GM21529 (cell line): ENCODE measurements at regions not wholly inside any gene's neighbourhood (a gene's known extent, or its start where the extent isn't known, plus 50 kb on each side); places are given as distances from the start of the nearest gene placed in this dataset.

ENCODE experiments used
- ATAC-seq: cut with Tn5 transposase; IDR thresholded peaks from one replicate; pipeline ENCODE4 v1.9.1; 2021; ENCODE audit not compliant: unreplicated experiment

DNA sequence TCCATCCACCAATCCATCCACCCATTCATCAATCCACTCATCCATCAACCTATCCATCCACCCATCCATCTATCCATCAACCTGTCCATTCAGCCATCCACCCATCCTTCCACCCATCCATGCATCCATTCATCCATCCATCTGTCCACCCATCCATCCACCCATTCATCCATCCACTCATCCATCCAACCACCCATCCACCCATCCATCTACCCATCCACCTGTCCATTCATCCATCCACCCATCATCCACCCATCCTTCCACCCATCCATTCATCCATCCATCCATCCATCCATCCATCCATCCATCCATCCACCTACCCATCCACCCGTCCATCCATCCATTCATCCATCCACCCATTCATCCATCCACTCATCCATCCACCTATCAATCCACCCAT, 195.8 kb downstream of the NXNL2 start:
- ATAC-seq = no peak

DNA sequence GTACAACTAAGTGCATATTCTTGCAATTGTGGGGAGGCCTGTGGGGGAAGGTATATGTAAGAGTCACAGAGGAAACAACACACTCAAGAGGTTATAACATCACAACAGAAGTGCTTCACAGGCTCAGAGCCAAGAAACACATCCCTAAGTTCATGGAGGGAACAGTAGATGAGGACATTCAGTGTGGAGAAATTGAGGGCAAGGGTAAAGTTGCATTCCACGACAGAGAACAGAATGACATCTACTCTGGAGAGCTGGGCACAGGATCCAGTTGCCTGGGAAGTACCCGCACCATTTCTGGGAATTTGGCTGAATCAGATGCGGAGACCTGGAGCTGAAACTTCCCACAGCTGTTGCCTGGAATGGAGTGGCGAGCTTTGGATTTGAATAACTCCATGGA, 197.2 kb downstream of the NXNL2 start:
- no peak for ATAC-seq

DNA sequence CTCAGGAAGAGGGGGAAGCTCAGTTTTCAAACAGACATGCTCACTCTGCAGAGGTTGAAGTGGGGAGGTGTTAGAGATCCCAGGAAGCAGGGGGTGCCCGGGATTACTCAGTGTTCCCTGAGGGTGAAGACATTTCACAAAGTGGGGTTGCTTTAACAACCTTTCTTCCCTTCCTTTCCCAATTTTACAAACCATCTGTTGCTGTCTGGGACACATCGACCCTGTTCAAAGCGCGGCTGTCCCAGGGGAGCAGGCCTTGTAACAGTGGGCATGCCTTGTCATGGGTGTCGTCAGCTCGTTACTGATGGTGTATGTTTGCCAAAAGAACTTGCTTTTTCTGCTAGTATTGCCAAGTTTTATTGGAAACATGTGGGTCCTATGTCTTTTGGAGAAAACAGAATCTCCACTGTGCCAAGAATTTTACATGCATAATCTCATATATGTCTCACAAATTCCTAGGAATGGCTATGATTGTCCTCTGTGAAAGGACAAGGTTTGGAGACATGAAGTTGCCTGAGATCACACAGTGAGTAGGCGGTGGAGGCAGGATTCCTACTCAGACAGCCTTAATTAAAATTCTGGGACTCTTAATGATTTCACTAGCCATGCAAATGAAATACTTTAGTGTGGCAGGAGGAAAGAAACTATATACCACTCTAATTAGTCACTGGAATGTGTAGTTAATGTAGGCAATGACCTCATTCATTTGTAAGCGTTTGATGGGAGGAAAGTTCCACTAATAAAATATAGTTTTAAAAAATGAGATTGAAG, 198.9 kb downstream of the NXNL2 start:
- no peak for ATAC-seq

DNA sequence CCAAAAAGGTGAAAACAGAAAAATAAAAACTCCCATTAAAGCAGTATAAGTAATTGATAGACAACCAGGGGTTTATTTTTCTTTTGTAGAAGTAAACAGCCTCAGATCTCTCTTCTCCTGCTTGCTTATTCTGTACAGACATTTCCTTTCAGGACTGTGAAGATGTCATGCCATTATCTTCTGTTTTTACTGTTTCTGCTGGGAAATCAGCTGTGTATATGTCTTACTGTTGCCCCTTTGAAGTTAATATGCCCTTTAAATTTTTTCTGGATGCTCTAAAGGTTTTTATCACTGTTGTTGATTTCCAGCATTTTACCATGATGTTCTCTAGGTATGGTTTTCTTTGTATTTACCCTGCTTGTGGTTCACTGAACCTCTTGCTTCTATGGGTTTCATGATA, 199.5 kb downstream of the NXNL2 start:
- ATAC-seq = no peak

DNA sequence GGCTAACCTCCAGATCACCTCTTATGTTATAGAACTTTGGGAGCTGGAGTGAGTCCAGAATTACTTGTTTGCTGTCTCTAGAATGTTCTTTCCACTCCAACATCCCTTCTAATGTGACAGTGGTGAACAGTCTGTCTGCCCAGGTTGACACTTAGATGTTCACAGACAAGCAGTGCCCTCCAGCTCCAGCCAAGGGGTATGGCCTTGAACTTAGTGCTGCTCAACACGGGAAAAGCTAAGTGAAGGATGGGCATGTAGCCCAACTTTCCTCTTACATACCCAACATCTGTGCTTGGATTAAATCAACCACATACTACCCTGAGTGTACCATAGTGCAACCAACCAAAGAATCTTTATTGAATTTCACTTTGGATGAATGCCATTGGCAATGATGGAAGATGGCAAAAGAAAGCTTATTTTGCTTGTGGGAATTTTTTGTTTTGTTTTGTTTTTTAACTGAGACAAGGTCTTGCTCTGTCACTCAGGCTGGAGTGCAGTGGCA, 201.2 kb downstream of the NXNL2 start:
- no peak for ATAC-seq

DNA sequence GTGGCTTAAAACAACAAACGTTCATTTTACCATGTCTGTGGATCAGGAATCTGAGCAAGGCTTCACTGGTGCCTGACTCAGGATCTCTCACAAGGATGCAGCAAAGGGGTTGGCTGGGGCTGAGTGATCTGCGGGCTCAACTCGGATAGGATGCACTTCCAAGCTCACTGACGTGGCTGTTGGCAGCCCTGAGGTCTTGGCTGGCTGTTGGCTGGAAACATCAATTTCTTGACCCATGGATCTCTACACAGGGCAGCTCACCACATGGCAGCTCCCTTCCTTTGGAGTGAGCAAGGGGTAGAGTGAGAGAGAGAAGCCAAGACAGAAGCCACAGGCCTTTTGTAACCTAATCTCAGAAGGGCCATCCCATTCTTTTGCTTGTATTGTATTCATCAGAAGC, 202.1 kb downstream of the NXNL2 start:
- ATAC-seq = no peak

DNA sequence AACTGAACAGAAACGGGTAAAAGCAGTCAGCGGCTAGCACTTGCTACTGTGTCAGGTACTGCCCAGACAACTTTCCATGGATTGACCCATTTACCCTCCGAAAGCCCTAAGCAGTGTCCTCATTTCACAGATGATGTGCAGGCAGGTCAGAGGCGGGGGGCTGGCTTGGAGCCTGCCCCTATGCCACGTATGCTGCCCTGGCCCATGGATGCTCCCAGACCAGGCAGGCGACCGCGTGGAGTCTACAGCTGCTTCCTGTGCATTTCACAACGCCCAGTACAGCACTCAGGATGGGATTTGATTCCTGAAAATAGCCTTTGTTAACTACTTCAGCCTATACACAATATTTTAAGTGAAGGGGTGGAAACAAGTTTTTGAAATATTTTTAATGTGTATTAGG, 202.9 kb downstream of the NXNL2 start:
- ATAC-seq = no peak

DNA sequence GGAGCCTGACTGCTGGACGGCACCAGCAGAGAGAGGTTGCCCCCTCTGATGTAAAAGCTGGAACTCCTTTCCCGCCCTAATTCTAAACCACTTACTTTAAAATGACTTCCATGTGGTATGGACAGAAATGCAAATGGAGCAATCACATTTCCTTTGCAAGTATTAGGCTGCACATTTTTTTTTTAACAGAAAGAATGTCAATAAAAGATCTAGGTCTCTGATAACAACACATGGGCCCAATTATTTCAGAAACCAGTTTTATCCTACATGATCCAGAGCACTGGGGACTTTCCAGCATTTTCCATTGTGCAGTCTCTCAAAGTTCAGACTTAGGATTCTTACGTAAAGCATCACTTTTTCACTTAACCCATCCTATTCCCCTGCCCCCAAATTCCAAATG, 203.7 kb downstream of the NXNL2 start:
- no peak for ATAC-seq

DNA sequence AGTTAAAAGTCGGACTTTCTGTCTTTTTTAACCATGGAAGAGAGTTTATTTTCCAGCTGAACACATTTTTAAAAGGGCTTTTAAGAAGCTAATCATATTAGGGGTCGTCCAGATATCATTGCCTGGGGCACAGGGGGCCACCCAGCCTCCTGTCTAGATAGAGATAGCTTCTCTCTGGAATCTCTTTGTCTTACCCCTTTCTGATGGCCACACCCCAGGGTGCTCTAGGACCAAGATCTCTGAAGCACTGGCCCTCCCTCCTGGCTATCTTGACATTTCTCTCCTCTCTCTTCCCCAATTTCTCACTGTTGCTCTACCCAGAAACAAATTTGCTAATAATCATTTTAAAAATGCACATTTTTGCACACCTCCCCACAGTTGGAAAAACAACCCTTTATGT, 204.4 kb downstream of the NXNL2 start:
- ATAC-seq = no peak

DNA sequence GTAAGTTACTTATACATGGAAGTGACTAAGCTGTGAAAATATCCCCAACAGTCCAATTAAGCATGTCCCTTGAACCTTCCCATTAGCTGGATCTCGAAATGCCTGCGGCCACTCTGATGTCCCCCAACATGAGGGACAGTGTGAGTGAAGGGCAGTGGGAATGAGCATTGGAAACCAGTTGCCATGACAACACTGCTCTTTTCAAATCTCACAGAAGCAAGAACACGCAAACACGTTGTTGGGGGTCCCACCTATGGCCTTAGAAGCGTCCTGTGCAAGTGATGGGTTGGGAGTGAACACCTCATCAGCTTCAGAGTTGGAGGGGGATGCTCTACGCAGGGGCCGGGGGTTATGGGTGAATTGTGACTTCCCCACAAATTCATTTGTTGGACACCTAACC, 205.9 kb downstream of the NXNL2 start:
- no peak for ATAC-seq

DNA sequence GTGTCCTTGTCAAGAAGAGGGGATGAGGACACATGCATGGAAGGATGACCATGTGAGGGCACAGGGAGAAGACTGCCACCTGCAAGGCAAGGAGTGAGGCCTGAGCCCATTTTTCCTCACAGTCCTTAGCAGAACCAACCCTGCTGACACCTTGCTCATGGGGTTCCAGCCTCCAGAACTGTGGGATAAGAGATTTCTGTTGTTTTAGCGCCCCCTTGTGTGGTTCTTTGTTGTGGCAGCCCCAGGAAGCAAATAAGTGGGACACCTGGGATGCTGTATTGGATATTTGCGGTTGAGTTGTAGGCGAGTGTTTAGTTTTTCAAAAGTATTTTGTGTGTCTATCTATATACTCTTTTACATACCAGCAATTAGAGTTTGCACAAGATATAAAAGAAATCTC, 206.4 kb downstream of the NXNL2 start:
- no peak for ATAC-seq

DNA sequence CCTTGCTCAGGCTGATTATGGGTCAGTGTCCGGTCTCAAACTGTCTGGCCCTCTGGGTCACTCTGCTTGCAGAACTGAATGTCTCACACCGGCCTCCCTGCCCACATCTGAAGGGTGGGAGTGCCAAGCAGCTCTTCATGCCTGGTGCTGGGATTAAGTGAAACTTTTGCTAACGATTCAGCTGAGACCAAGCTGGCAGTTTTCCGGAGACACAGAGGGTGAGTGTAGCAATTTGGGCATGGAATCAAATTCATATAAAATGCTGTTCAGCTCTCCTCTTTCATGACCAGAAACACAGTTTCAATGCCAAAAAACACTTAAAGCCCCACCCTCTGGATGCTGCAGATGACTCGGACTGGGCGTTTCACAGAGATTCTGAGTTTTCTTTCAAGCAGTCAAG, 207.5 kb downstream of the NXNL2 start:
- ATAC-seq = no peak

DNA sequence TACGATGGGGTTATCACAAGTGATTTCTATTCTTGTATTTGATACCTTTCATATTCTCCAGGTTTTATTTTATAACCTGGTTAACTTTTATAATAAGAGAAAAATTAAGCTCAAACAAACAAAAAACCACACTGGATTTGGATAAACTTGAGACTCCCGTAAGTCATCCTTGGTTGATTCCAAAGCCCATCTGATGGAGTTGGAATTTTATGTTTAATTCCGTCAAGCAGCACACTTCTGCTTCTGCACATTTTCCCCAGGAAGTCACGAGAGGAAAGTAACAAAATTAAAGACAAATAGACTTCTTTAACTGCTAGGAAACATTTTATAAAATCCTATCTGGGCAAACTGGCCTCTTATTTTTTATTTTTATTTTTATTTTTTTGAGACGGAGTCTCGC, 207.9 kb downstream of the NXNL2 start:
- ATAC-seq = no peak

DNA sequence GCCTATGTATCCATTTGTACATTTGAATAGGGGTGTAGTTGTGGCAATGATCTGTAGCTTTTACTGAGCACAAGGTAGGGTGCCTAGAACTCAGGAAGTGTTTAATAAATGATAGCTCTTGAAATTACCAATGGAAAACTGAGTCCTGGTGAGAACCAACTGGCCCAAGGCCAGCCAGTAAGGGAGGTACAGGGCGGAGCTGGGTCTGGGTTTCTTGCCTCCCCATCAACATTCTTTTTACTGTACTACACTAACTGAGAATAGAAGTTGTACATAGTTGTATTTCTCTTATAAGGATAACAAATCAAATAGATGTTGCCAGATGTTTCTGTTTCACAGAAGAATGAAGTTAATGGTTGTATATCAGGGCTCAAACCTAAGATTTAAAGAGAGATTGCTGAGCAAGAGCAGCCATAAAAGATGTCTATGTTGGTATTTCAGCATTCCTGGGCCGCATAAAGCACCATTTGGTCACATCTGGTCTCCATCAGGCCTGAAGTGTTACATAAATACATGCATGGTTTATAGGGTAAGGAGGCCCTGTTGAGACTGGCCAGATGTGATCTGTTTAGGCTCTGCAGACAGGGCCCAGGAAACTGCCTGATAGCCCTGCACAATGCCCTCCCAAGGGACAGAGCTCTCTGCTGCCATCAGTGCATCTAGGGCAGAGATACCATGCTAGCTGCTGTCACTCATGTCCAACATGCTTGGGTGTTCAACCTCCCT, 210.5 kb downstream of the NXNL2 start:
- no peak for ATAC-seq

DNA sequence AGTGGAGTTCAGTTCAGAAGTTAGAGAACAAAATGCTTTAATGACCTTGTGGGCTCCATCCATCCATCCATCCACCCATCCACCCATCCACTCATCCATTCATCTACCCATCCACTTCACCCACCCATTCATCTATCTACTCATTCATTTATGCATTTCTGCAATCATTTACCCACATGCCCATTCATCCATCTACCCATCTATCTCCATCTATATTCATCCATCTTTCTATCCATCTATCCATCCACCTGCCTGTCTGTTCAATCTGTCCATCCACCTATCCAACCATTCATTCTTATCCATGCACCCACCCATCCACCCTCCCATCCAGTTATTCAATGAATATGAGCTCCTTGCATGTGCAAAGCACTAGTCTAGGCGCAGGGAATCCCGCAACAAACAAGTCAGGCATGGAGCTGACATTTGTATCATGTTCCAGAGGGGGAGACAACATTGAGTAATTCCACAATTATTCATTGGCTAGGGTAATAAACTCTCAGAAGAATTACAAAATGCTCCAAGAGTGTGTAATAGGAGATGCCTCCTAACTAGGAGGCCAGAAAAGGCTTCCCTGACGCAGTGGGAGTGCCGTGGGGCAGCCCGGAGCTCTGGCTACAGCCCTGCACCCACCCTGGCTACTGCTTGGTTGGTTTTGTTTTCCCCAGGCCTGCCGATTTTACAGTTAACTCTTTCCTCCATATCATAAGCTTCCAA, 211.2 kb downstream of the NXNL2 start:
- no peak for ATAC-seq

DNA sequence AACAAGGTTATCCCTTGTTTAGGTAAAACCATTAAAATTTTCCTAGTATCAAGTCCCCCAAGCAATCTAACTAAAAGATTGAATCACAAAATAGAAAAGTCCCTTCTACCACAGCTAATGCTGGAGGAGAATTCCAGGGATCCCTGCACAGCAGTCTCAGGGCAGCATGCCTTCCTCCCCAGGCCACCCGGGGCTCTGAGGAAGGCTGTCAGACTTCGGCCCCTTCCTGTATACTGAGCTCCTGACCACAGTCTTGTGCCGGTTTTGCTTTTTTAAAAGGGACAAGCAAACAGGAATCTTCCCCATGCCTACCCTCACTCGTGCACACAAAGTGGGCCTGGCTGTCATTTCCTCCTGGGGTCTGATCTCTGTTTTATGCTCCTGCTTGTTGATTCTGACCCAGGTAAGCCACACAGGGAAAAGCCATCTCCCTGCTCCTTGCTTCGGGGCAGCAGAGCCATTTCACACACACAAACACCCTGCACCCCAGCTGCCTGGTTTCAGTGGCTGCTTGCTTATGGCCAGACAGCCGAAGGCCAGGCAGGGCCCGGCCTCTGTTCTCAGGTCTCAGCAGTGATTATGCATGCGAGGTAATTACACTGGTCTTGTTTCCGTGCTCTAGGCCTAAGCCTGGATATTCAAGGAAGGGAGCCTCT, 211.9 kb downstream of the NXNL2 start:
- ATAC-seq = no peak

DNA sequence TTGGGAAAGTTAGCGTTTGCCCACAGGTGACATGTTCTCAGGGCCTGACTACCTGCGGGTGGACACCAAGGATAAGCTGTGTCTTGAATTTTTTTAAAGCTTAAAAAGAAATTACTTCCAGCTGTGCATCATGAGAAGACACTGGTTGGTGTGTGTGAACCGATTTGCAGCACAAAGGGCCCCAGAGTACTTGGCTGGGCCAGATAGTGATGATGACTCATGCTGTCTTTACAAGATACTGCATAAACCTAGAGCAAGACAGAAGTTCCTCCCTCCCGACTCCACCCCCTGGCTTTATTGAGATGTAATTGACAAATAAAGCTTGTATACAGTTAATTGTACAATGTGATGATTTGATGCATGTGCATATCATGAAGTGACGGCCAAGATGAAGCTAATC, 212.8 kb downstream of the NXNL2 start:
- no peak for ATAC-seq

DNA sequence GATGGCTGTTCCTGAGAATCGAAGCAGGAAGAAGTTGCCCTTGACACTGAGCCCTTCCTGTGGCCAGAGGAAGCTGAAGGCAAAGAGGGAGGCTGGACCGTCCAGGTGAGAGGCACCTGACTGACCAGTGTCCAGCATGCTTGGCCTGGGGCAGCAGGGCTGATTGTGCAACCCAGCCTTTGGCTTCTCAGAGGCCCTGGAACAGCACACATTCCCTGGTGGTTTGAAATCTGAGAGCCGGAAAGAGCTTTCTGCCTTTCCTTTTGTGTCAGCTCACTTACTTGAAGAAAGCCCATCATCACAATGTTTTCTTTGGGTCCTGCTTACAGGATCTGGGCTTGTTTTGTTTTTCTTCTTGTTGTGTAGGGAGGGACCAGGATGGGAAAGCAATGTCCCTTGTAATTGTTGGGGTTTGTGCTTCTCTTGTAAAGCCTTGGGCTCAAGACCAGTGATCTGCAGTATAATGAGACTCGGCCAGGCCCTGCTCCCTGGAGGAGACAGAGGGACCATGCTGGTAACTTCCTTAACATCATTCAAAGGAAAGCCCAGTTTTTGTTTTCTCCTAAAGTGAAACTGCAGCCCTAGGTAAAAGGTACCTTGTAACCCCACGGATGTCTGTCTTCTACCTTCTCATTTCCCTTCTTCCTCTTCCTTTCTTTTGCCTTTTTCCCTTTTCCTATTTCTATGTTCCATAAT, 213.7 kb downstream of the NXNL2 start:
- ATAC-seq = no peak

DNA sequence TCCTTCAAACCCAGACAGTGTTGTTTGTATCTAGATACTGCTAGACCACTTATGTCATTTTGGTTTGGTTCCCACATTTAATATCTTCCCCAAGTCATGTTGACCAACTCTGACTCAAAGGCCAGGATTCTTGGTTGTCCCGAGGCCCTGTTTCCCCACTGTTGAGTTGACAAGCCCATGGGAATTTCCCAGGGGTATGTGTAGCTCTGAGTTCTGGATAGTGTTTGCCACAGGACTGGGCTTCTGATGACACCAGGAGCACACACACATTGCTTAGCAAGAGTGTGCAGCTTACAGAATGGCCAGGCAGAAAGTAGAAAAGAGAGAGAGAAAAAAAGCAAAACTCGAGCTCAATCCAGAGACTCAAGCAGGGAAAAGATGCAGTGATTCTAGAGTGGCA, 214.4 kb downstream of the NXNL2 start:
- no peak for ATAC-seq

DNA sequence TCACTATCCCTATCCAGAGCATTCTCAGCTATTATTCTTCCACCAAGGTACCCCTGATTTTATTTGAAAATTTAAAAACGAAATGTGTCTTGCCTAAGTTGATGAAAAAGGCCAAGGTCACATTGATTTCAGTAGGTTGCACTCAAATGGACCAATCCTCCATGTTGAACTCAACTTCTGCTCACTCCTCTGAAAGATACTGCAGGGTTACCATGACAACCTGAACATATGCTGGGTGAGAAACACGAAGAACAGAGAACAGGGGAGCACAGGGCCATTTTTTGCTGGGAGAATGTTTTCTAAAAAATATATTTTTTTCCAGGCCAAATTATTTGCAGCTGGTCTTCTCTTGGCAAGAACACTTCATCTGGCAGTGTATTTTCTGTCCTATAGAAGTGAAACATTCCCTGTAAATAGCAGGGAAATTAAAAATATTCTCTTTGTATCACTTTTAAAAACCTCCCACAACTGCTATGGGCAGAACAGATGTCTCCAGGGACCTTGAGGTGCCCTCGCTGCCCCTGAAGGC, 215.9 kb downstream of the NXNL2 start:
- no peak for ATAC-seq

DNA sequence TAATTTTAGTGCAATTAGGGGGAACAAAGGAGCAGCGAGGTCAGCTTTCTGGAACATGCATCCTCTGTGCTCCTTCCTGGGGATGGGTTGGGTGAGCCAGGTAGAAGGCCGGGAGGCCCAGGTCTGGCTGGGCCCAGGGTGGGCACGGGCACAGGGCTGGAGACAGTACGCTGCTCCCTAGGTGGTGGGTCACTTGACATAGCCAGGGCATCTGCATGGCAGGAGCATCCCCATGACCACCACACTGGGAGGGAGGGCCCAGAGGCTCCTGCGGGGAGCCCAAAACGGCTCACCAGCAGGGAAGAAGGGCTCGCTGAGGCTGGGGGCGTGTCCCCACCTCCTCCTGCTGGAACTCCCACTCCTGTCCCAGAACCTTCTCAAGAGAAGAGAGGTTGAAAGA, 216.8 kb downstream of the NXNL2 start:
- no peak for ATAC-seq
